Right forelimb (tissue), 1 donor: ENCODE measurements at regions not wholly inside any gene's neighbourhood (a gene's known extent, or its start where the extent isn't known, plus 50 kb on each side); places are given as distances from the start of the nearest gene placed in this dataset.

ENCODE experiments used
- DNase-seq: peaks from one replicate; pipeline ENCODE4 v3.0.0-alpha.2; 2018

- no peak for DNase-seq
Observed at GRCh38 chrX:38856670-38857265, 55.5 kb downstream of the MID1IP1 start.

- DNase-seq: no peak
Observed at GRCh38 chrX:38857736-38858523, 56.7 kb downstream of the MID1IP1 start.

- no peak for DNase-seq
Observed at GRCh38 chrX:38859602-38860001, 58.3 kb downstream of the MID1IP1 start.

- no peak for DNase-seq
Observed at GRCh38 chrX:38860106-38861013, 59.1 kb downstream of the MID1IP1 start.

DNA sequence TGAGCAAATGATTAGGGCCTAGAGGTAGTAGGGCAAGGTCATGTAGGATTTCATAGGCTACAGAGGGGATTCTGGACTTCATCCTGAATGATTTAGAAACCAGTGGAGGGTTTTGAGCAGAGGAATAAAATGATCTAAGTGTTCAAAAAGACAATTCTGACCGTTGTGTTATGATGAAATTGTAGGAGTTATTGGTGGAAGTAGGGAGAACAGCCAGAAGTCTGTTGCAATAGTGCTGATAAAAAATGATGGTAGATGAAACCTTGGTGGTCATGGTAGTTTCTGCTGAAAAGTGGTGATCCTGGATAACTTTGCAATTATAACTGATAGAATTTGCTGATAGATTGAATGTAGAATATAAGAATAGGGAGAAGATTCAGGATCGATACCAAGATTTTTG is 60.2 kb downstream of the MID1IP1 start:
- DNase-seq: no peak

DNA sequence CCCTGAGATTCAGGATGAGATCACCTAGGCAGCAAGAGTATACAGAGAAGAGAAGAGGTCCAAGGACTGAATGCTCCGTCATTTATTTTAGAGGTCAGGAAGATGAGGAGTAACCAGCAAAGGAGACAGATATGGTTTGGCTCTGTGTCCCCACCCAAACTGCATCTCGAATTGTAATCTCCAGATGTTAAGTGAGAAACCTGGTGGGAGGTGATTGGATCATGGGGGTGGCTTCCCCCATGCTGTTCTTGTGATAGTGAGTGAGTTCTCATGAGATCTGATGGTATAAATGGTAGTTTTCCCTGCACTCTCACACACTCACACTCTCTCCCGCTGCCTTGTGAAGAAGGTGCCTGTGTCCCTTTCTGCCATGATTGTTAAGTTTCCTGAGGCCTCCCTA is 60.8 kb downstream of the MID1IP1 start:
- DNase-seq: no peak

DNA sequence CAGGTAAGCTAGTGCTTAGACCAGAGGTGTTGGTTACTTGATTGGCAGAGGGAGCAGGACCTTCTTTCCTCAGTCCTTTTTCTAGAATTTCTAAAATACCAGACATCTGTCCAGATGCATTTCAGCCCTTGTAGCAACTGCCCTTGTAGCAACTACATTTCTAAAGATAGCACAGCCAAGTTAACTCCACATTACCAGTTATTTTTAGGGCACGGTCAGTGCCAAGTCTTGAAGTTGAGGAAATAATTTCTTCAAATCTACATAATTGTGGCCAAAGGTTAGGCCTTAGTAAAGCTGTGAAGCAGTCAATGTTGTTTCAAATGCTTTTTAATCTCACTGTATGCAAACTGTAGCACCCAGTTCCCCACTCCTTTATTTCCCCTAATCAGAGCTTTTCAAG is 62.9 kb downstream of the MID1IP1 start:
- DNase-seq: no peak

- no peak for DNase-seq
Observed at GRCh38 chrX:38868321-38868720, 67.1 kb downstream of the MID1IP1 start.

GRCh38 chrX:38868941-38869401 is 67.7 kb downstream of the MID1IP1 start:
- no peak for DNase-seq

DNA sequence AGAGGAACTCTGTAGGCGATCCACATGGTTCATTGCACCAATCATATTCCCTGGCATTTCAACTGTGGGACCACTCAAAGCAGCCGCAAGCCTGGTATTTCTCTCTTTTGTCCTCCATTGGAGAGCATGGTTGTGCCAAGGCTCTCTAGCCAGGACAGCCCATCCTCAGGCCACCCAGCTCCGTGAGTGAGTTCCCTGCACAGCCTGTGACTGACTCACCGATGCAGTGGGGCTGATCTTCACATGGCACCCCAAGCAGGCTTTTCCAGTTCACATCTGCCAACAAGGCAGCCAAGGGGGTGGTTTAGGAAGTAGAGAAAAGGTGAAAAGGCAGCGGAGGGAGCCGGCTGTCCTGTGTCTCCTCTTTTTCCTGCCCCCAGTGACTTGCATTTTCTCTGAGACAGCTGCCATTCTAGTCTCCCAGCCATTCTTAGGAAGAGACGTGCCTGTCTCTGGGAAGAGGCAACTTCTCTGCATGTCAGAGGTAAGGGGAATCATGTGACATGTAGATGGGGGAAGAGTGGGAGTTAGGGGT is 69.2 kb downstream of the MID1IP1 start:
- no peak for DNase-seq

- DNase-seq: no peak
Observed at GRCh38 chrX:38871129-38872029, 70.1 kb downstream of the MID1IP1 start.

DNA sequence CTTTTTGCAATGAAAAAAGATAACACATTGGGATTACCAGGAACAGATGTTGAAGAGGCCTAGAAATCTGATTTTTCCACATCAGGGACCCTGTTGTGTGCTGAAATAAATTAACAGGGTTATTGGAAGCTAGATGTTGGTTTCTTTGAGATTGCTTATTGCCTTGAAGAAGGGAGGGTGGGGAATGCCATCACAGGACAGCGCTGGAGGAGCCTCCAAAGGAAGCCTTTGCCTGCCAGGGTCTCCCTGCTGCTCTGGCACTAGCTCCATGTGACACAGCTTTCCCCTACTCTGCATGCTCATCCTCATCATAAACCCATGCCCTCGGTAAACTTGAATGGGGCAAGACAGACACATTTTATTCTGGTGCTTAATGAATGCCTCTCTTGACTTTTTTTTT is 76.1 kb downstream of the MID1IP1 start:
- DNase-seq: no peak

DNA sequence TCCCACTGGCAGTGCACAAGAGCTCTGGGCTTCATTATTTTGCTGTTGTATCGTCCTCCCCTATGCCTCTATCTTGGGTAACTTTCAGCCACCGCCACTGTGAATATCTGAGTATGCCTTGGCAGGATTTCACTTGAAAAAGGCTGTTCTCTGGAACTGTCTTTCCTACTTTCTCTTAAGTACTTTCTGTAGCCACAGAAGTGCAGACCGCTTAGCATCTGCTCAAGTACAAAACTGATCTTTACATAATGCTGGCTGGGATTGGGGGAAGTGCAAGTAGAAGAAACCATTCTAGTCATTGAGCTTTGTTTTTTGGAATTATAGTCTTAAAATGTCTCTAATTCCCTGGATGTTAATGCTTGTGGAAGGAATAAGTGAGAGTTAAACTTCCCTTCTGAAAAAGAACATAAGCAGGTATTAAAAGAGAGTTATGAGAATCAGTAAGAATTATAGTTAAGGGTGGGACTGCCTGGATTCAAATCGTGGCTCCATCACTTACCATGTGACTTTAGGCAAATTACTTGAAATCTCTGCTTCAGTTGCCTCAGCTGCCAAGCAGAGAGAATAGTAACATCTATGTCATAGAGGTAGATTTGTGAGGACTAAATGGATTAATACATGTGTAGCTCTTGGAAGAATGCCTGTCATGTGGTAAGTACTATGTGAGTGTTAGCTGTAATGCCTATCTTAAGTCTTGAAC is 77.5 kb downstream of the MID1IP1 start:
- DNase-seq: no peak

DNA sequence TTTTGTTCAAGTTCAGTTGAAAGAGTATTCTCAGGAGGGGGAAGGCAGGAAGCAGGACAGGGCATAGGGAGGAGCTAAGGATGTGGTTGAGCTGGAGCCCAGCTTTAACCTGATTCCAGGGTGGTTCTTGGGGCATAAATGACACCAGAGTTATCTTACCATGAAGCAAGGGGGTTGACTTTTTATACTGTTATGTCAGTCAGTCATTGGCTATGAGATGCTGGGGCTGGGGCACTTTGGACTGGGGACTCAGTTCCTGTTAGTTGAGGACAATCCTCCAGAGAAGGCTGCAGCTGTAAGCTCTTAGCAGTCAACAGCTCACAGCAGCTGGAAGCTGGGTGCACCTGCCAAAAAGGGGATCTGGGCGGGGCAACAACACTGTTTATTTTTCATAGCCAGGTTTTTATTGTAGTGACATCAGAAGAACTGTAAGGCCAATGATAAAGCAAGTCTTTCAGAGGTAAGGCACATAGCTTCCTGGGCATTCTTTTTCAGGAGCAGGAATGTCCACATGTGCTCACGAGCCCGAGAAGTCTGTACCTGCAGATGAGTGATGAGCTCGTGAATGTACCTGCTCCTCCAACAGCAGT is 78.5 kb downstream of the MID1IP1 start:
- no peak for DNase-seq

DNA sequence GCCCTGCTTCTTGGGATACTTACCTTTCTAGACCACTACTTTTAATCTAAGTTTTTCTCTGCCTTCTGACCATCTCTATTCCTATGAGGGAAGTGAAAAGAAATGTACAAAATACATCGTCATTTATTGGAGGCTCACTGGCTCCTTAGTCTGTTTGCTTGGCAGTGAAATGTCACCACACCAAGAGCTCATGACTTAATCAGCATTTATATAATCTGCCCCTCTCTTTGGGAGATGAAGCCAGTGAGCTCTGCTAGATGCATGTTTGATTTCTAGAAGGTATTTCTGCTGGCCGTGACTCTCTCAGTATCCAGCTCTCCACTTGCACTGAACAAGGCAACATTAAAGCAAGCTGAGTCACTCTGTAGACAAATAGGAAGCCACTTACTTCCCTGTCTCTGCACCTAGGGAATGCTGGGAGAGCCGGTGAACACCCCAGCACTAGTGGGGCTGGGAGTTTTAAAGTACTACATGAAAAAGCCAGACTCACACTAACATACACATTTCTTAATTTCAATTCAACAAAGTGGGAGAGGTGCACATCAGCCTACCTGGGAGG is 79.1 kb downstream of the MID1IP1 start:
- DNase-seq: no peak

DNA sequence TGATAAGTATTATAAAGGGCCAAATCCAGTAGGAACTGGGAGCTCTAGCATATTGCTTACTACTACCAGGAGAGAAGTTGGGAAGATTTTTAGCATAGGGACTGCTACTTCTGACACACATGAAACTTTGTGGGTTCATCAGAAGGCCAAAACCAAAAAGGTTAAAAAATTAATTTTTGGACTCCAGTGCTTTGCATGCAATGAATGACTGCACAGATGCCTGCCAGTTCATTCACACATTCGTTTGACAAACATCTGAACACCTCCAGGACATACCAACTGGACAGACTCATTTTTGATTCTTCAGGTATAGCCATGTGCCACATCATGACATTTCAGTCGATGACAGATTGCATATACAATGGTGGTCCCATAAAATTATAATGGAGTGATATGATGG is 79.8 kb downstream of the MID1IP1 start:
- DNase-seq: no peak

DNA sequence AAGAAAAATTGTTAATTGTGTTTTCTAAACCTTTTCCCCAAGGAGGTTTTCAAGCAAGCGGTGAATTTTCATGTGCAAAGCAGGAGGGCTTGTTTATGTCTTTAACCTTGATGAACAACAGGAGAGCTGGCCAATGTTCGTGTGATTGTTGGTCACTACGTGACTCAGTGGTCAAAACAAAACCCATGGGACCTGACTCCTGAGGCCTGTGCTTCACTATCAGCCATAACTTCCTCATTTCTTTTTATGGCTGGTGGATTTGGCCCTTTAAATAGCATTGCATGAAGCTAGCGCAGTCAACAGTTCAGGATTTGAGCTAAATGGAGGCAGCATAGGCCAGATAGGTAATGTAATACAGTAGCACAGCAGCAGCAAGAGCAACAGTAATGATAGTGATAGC is 80.5 kb downstream of the MID1IP1 start:
- DNase-seq: no peak

GRCh38 chrX:38882894-38883626 is 81.8 kb downstream of the MID1IP1 start:
- no peak for DNase-seq

GRCh38 chrX:38886112-38886511 is 84.9 kb downstream of the MID1IP1 start:
- no peak for DNase-seq

DNA sequence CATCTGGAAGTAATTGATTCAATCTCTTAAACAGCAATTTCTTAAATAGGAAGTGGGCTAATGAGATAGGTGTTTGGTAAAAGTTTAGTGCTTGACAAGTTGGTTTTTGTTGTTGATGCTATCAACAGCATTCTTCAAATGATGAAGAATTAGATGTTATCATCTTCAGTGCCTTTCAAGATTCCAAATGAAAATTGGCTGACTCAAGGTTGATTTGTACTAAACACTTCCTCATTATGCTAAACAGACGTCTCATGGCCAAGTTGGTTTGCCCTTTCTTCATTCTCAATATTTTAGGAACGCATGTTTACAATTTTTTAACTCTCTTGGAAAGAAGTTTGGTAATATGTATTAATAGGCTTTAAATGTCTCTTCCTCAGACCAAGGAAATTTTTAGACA is 86.0 kb downstream of the MID1IP1 start:
- DNase-seq: no peak
